Kidney glomerular epithelial cell (primary cell): ENCODE measurements at regions not wholly inside any gene's neighbourhood (a gene's known extent, or its start where the extent isn't known, plus 50 kb on each side); places are given as distances from the start of the nearest gene placed in this dataset.
A peak's percentile ranks its signal among the peaks of the same experiment; 100 is the strongest.

ENCODE experiments used
- DNase-seq: peaks from one replicate; lab custom pipeline; 2025; lab: John Stamatoyannopoulos, UW

DNA sequence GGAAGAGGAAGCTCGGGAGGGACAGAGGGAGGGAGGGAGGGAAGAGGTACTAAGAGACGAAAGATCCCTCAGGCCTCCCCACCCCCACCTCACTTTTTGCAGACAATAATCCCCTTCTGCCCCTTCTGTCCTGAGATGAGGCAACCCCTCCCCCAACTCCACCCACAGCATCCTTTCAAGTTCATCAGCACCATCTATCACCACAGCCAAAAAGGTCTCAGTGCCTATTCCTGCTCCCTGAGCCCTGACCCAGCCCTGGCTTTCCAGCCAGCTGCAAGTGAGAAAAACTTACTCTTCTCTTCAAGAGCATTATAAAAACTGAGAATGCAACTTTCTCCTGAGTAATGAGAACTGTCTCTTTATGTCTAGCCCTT, 133.2 kb upstream of the LRFN2 start:
- no peak for DNase-seq

DNA sequence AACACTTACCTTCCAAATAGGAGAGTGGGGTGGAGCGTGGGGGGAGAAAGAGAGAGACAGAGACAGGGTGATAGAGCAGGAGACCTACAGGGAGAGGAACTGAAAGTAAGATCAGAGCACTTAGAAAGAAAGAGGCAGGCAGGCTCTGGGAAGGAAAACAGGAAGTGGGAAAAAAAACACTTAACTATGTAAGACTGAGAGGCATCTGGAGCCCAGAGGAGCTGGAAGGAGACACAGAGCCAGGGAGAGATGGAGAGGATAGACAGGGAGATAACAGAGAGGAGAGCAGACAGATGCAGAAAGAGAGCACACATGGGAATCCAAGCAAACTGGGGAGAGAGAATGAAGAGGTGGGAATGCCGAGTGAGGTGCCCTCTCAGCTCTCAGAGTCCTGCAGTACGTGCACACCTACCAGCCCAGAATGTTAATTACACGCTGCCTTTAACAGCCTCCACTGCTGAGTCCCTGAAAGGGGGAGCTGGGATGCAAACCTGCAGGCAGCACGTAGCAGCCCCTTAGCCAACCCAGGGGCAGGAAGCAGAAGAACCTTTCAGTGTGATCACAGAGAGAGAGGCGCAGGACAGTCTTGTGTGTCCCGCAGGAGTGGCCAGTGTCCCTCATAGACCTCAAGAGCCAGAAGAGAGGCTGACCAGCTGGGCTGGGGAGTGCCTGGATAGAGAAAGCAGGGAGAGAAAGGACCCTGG, 132.7 kb upstream of the LRFN2 start:
- DNase-seq = peak; percentile 46

DNA sequence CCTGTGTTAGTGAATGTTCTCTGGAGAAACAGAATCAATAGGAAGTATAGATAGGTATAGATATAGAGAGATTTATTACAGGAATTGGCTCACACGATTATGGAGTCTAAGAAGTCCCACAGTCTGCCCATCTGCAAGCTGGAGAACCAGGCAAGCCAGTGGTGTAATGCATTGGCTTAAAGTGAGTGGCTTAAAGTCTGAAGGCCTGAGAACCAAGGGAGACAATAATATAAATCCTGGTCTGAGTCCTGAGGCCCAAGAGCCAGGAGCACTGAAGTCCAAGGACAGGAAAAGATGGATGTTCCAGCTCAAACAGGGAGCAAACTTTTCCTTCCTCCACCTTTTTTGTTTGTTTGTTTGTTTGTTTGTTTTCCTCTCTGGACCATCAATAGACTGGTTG, 131.2 kb upstream of the LRFN2 start:
- no peak for DNase-seq

DNA sequence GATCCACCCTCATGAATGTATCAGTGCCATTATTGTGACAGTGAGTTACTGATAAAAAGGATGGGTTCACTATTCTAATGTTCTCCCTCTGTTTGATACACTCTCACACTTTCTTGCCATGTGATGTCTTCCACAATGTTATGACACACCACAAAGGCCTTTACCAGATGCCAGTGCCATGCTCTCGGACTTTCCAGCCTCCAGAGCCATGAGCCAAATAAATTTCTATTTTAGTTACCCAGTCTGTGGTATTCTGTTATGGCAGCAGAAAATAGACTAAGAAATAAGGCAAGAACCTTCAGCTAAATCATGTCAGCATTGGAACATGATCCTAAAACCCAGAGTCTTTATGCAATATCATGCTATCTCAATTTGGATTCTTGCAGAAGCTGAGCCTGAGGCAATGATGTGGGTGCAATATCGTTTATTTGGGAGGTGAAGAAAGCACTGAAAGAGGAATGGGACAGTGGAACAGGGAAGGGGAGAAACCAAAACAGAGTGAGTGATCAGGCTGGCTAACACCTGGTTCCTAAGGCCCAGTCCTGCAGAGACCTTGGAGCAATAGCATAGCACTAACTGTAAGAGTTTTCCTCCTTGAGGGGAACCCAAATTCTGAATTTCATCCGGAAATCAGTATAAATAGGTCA, 130.4 kb upstream of the LRFN2 start:
- DNase-seq = no peak

DNA sequence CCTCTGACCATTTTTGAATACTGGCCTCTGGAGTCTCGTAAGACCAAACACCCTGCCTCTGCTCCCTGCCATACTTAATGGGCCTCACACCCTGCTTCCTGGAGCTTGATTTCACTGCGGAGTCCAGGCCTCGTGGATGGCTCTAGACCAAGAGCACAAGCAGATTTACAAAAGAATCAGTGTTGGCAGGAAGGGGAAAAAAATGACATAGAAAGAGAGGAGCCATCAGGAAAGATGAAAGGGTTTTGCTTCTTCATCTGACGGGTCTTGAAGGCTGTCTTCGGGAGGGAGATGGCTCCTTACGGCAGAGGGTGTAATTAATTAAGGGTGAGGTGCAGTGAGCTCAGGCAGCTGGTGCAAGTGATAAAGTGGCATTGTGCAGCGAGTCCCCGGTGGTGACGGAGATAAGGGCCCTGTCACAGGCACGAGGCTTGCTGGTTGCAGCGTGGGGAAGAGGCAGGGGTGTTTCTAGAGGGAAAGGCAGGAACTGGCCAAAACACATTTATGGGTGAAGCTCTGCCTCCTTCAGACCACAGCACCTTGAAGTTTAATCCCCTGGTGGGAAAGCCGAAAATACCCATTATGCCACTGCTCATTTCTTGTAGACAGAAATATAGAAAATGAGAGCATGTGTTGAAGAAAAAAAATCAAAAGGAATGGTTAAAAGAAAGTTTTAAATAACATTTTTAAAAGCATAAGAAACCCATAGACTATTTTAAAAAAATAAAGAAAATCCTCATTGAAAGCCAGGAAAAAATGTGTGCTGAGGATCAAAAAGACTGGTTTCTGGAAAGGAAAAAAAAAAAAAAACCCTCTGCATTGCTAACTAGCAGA, 128.6 kb upstream of the LRFN2 start:
- DNase-seq = no peak

DNA sequence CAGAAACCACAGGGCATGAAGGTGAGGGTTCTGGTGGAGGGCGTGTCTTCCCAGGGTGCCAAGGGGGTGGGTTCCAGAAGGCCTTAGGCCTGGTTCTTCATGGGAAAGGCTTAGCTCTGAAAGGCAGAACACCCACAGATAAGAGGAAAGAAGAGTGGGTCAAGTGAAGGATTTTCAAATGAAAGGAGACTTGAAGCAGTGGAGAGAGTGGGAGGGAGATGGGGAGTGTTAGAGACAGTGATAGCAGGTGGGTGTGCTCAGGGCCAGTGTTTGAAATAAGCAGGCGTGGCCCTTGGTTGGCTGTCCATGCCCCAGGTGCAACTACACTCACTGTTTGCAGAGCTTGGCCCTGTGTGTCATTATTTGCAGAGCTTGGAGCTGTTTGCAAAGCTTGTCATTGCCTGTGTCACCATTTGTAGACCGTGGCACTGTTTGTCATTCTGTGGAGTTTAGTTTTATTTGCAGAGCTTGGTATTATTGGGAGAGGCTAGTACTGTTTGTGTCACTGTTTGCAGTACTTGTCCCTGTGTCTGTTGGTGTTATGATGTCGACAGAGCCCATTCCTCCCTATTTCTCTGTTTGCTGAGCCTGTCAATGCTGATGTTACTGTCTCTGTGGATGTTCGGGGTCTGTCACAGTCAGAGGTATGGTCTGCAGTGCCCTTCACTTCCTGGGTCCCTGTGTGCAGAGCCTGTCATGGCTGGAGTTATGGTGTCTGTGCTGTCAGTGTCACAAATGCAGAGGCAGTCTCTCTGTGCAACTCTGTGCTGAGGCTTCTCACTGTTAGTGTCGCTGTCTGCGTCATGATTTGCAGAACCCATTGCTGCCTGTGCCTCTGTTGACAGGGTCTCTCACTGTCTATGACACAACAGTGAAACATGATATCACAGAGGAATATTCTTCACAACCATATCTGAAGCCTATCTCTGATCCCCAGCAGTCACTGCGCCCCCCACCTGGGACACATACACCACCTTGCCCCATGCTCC, 127.7 kb upstream of the LRFN2 start:
- DNase-seq = no peak

DNA sequence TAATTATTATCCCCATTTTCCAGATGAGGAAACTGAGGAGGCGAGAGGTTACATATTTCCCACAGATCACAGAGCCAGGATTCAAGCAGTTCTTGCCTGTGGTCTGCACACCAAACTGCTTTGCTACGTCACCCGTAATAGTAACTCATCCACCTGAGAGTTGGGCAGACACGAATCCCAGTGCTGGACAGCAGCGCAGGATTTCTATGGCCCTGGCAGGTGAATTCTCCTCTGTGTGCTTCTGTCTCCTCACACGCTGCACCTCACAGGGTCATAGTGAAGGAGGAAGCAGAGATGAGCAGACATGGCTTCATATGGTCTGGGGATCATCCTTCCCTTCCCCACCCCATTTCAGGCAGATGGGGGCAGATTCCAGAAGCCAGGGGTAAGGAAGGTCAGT, 127.0 kb upstream of the LRFN2 start:
- DNase-seq = no peak

DNA sequence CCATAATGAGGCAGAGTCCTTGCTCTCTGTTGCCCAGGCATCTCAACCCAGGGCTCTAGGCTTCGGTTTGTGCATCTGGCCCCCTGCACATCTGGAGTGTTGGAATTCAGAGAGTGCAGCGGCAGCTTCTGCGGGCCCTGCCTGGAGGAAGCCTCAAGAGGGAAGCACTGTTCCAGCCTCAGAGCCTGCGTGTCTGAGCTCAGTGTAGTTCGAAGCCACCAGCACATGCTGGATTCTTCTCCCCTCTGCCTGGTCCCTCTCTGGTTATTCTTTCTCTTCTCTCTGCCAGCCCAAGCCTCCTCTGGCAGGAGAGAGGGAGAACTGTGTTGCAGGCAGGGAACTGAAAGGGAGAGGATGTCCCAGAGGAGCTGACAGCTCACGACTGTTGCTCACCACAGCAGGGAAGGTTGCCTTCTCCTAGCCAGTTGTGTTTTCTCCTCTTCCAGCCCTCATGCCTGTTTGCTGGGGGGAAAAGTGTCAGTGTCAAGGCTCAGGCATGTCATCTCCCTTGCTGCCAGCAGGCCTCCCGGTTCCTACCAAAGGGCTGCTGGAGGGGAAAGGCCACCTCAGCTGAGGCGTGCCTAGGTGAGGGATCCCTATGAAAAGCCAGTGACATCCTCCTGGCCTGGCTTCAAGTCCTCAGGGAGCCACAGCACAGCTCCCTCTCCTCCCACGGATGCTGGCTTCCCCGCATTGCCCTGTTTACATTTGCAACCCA, 126.0 kb upstream of the LRFN2 start:
- no peak for DNase-seq

DNA sequence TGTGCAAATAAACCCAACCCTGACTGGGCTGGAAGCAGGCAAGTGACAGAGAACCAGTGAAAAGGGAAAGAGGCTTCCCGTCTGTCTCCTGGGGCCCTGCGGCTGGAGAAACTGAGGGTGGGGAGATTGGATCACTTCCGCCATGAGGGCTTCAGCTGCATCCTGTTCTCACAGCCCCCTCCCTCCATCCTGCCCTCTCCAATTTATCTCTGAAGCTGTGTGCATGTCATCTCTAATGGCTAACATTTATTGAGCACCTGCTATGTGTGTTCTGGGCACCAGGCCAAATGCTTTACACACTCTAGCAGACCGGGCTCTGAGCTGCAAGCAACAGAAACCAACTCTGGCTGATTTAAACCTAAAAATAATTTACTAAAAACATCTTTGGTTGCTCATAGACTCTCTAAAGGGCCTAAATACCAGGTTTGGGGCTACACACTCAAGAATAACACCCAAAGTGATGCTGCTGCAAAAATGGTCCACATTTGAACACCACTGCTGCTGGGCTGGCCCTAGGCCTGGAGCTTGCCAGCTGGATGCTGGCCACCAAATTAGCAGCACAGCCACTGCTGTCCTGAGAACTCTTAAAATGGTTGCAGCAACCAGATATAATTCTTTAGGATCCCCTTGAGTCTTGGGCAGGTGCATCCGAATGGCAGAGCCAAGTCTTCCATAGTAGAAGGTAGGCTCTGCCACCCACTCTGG, 123.6 kb upstream of the LRFN2 start:
- no peak for DNase-seq

DNA sequence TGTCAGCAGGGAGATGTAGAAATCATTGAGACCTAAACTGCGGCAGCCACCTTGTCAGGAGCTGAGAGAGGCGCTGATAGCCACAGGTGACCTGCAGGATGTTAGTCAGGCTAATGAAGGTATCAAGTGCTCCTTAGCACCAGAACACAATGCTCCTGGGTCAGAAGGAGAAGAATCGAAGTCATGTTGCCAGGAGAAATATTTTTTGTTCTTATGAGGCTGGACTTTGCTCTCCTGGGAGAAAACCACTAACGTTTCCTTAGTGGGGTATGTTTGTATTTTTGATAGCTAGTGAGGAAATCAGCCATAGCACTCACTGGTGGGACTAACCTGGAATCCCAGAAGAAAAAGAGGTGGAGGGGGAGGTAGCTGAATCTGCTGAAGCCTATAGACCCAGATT, 120.9 kb upstream of the LRFN2 start:
- no peak for DNase-seq

DNA sequence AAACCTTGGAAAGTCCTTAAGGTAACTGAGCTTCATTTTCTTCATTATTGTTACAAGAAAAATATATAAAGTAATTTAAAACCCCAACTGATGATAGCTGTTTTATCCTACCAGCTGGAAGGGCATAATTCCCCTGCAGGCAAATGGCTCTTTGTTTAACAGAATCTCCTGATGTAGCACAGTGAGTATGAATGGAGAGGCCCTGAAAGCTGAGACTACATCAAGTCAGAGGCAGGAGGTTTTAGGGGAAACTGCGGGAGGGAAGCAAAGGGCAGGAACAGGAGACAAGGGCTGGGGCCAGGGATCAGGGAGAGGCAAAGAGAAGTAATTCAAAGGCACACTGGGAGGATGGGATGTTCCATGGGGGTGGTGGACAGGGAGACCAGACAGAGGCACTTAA, 119.0 kb upstream of the LRFN2 start:
- DNase-seq = no peak

DNA sequence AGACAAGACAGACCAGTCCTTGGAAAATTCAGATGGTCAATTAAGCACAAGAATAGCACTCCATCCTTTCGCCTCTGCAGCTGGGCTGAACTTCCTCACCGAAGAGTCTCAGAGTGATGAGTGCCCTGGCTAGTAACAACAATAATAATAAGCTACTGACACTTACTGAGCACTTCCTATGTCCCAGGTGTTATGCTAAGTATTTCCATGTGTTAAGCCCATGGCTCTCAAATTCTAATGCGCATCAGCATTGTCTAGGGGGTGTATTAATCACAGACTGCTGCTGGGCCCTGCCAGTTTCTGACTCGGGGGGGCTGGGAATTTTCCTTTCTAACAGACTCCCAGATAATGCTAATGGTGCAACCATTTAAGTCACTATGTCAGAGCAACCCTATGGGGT, 118.2 kb upstream of the LRFN2 start:
- no peak for DNase-seq

DNA sequence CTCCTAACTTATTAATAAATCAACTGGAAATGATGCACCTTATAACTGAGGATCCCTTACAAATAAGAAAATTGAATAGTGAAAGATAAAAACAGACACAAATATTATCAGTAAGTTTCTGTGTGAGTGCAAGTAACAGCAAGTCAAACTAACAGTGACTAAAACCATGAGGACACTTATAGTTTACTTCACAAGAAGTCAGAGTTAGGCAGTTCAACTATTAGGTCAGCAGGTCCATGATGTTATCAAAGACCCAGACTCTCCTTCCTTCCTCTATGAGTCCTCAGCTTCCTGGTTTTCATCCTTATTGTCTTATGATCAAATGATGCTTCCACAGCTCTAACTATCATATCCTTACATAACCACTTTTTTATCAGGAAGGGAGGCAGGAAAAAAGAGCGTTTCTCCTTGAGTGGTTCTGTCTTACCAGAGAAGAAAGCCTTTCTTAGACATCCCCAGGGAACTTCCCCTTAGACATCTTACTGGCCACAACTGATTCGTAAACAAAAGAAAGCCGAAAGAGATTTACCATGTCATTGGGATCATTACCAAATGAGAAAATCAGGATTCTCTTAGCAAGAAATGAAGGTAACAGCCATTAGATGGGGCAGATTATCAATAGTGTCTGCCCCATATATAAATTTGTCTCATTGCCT, 114.3 kb upstream of the LRFN2 start:
- no peak for DNase-seq

DNA sequence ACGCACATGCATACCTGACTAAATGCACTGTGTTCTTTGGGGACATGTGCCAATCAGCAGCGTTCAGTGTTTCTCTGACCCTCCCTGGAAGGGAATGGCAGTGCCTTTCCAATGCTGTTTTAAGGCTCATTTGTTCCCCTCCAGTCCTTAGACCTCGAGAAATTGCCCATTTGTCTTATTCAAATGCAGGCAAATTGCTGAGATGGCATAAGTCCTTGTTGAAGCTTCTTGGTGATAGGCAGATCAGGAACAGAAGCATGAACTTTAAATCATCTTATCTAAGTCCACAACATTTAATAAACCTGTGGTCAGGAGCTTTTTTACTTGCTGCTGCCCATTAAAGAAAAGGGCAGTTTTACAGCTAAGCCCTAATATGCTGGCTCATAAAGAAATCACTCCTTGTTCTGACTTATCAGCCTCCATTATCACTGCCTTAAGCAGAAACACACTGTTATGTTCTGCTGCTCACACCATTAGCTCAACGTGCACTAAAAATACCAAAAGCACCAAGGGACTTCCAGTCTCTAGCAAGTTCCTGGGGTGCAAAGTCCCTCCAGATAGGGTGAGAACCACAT, 112.9 kb upstream of the LRFN2 start:
- no peak for DNase-seq

DNA sequence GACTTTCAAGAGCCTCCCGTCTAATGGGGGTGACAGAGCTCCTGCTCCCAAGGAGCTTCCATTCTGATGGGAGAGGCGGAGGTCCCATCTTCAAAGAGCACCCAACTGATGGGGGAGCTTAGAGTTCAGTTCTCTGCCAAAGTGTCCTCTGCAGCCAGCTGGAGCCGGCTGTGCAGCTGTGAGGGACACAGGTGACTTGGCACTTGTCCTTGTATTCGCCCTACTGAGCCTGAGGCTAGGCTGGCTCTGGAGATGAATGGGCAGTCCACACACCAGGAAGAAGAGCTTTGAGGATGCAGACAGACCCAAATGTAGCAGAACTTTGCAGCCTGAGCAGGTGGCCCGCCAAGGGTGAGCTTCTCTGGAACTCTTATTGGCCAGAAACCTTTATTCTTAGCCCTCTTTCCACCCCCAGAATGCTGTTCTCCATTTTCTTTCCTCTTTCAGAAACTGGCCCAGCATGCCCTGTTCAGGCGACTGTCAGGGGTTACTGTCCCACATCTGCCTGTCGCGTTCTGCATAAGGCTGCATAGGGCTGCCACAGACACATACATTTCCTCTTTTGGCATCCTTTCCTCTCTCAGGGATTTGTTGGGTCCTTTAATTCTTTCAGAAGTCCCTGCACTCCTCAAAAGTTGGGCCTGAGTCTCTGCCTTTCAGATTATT, 108.7 kb upstream of the LRFN2 start:
- no peak for DNase-seq

DNA sequence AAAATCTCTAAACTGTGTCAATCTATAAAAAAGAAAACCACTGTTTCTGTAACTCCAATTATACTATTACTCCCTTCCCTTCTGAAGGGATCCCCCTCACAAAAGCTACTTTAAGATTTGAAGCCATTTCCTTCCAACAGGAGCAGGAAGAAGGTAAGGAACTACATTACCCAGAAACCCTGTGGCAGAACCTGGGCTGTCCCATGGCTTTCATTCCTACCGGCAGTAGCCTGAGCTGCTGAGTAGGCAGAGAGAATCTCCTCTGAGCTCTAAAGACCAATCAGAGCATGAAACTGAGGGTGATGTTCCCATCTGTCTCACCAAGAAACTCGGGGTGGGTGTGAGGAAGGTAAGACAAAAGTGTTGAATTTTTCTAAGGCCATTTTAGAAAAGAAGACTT, 108.0 kb upstream of the LRFN2 start:
- no peak for DNase-seq

DNA sequence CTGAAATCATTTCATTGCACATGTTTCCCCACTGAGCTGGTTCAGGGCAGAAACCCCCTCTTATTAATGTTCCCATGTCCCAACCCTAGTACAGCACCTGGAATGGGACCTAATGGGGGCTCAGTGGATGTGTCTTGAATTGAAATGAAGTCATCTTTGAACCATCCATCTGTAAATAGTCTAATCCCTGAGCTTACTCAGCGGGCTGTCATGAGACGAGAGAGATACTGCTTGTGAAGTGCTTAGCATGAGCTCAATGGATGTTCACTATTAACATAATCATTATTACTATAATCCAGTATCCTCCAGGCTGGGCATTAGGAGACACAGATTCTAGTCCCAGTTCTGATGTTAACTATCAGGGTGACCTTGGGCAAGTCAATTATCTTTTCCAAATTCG, 106.6 kb upstream of the LRFN2 start:
- DNase-seq = no peak

DNA sequence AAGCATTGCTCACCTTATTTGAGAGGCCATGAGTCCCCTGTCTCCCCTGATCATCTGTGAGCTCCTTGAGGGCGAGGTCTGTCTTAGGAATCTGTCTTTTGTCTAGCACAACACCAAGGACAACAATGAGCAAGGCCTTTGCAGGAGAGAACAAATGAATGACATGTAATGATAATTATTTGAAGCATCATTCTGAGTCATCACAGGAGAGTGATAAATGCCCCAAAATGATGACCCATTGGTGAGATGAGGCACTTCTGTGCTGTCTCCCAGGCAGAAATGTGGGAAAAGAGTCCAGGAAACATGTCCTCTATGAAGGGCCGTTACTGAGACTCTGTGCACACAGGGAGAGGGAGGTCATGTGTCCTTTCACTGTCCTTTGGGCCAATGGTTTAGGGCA, 105.2 kb upstream of the LRFN2 start:
- DNase-seq = peak; percentile 4

DNA sequence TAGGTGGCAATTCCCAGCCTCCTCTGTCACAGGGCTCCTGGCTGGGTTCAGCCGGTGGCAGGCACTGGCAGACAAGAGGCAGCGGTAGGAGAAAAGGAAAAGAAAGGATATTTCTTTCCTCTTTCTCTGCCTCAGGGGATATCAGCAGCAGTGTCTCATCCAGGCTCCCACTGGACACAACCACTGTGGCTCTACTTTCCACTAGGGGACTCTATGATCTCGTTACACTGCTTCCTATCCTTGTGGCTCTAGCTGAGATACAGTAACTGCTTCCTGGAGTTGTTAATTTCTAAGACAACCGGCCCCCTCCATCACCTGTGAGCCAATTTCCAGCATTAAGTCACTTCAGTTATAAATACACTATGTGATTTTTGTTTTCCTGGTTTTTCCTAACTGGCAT, 102.0 kb upstream of the LRFN2 start:
- DNase-seq = no peak
